H9 (cell line): ENCODE measurements at regions not wholly inside any gene's neighbourhood (a gene's known extent, or its start where the extent isn't known, plus 50 kb on each side); places are given as distances from the start of the nearest gene placed in this dataset.

Experiments
- DNase-seq: peaks from one replicate; pipeline ENCODE4 v3.0.0-alpha.2; 2017
- H2AFZ ChIP-seq: one replicate; pipeline ENCODE4 v1.6.1; 2013; ENCODE audit warnings: mild to moderate bottlenecking, low read length, control low read depth, moderate library complexity
- H2AK5ac ChIP-seq: 2 replicates; pipeline ENCODE4 v1.6.1; 2013; ENCODE audit warnings: low read length, control low read depth, mixed read lengths; ENCODE audit not compliant: insufficient read length
- H2BK120ac ChIP-seq: one replicate; pipeline ENCODE4 v1.6.1; 2013; ENCODE audit warnings: low read depth, mild to moderate bottlenecking, low read length, control low read depth, inconsistent platforms; ENCODE audit not compliant: poor library complexity, severe bottlenecking
- H2BK12ac ChIP-seq: 2 replicates; pipeline ENCODE4 v1.6.1; 2013; ENCODE audit warnings: low read length, control low read depth, mixed read lengths, low read depth; ENCODE audit not compliant: insufficient read length
- H2BK15ac ChIP-seq: 2 replicates; pipeline ENCODE4 v1.6.1; 2013; ENCODE audit warnings: low read depth, low read length, control low read depth
- H2BK20ac ChIP-seq: one replicate; pipeline ENCODE4 v1.6.1; 2013; ENCODE audit warnings: low read depth, mild to moderate bottlenecking, low read length, control low read depth, inconsistent platforms; ENCODE audit not compliant: poor library complexity, severe bottlenecking
- H2BK5ac ChIP-seq: 2 replicates; pipeline ENCODE4 v1.6.1; 2013; ENCODE audit warnings: low read length, control low read depth, mixed read lengths; ENCODE audit not compliant: insufficient read length
- H3K14ac ChIP-seq: 2 replicates; pipeline ENCODE4 v1.6.1; 2013; ENCODE audit warnings: low read length, control low read depth; ENCODE audit not compliant: insufficient read depth
- H3K18ac ChIP-seq: 2 replicates; pipeline ENCODE4 v1.6.1; 2013; ENCODE audit warnings: low read depth, mild to moderate bottlenecking, mixed read lengths, low read length, control low read depth; ENCODE audit not compliant: insufficient read length
- H3K23ac ChIP-seq: 2 replicates; pipeline ENCODE4 v1.6.1; 2013; ENCODE audit warnings: low read length, control low read depth, mixed read lengths, low read depth; ENCODE audit not compliant: insufficient read length
- H3K23me2 ChIP-seq: 2 replicates; pipeline ENCODE4 v1.6.1; 2013; ENCODE audit warnings: low read depth, mild to moderate bottlenecking, mixed read lengths, low read length, control low read depth; ENCODE audit not compliant: insufficient read length, poor library complexity, severe bottlenecking
- H3K27ac ChIP-seq: 2 replicates; pipeline ENCODE4 v1.5.1; 2013; ENCODE audit warnings: low read length, control low read depth, mixed read lengths, low read depth; ENCODE audit not compliant: insufficient read length
- H3K27me3 ChIP-seq: 2 replicates; pipeline ENCODE4 v1.6.1; 2013; ENCODE audit warnings: low read length, control low read depth, inconsistent platforms; ENCODE audit not compliant: insufficient read depth
- H3K4ac ChIP-seq: 2 replicates; pipeline ENCODE4 v1.6.1; 2013; ENCODE audit warnings: low read depth, mild to moderate bottlenecking, control low read depth, inconsistent platforms, low read length, moderate library complexity
- H3K4me1 ChIP-seq: 2 replicates; pipeline ENCODE4 v1.6.1; 2013; ENCODE audit warnings: low read length, control low read depth, inconsistent platforms; ENCODE audit not compliant: insufficient read depth
- H3K4me2 ChIP-seq: 2 replicates; pipeline ENCODE4 v1.6.1; 2013; ENCODE audit warnings: low read length, control low read depth, mixed read lengths; ENCODE audit not compliant: insufficient read length, insufficient read depth
- H3K56ac ChIP-seq: 2 replicates; pipeline ENCODE4 v1.6.1; 2013; ENCODE audit warnings: low read depth, mild to moderate bottlenecking, mixed read lengths, low read length, control low read depth; ENCODE audit not compliant: insufficient read length
- H3K79me1 ChIP-seq: 2 replicates; pipeline ENCODE4 v1.6.1; 2013; ENCODE audit warnings: low read depth, mild to moderate bottlenecking, moderate library complexity, low read length, control low read depth, inconsistent platforms; ENCODE audit not compliant: insufficient read depth, poor library complexity, severe bottlenecking
- H3K79me2 ChIP-seq: 2 replicates; pipeline ENCODE4 v1.6.1; 2013; ENCODE audit warnings: low read length, control low read depth, inconsistent platforms; ENCODE audit not compliant: insufficient read depth
- H3K9ac ChIP-seq: 2 replicates; pipeline ENCODE4 v1.6.1; 2013; ENCODE audit warnings: low read length, control low read depth, mixed read lengths; ENCODE audit not compliant: insufficient read length; ENCODE audit errors: extremely low read depth
- H3K9me3 ChIP-seq: one replicate; pipeline ENCODE4 v1.6.1; 2013; ENCODE audit warnings: low read depth, low read length, inconsistent platforms; ENCODE audit not compliant: control insufficient read depth
- H3T11ph ChIP-seq: one replicate; pipeline ENCODE4 v1.6.1; 2013; ENCODE audit warnings: mild to moderate bottlenecking, low read length, control low read depth, inconsistent platforms
- H4K20me1 ChIP-seq: one replicate; pipeline ENCODE4 v1.6.1; 2013; ENCODE audit not compliant: control insufficient read depth, insufficient read length, insufficient read depth
- H4K5ac ChIP-seq: 2 replicates; pipeline ENCODE4 v1.6.1; 2013; ENCODE audit warnings: low read depth, mild to moderate bottlenecking, mixed read lengths, low read length, control low read depth; ENCODE audit not compliant: insufficient read length
- H4K8ac ChIP-seq: replicated peaks from 2 replicates; pipeline ENCODE4 v1.6.1; 2013; ENCODE audit warnings: low read length, control low read depth, mixed read lengths, low read depth; ENCODE audit not compliant: insufficient read length
- H4K91ac ChIP-seq: 2 replicates; pipeline ENCODE4 v1.6.1; 2013; ENCODE audit warnings: low read depth, mild to moderate bottlenecking, moderate library complexity, mixed read lengths, low read length, control low read depth; ENCODE audit not compliant: insufficient read length
- H3K27ac Mint-ChIP-seq, 3 experiments: 2 replicates in 2 of 3; 3 replicates in 1 of 3; pipeline ENCODE4 v1.8.0; 2020 to 2021; ENCODE audit warnings: mixed read lengths in 3 of 3, mild to moderate bottlenecking in 1 of 3, moderate library complexity in 1 of 3
- H3K27me3 Mint-ChIP-seq: 2 replicates; pipeline ENCODE4 v1.8.0; 2021; ENCODE audit warnings: low read depth, mild to moderate bottlenecking, moderate library complexity, mixed read lengths
- H3K36me3 Mint-ChIP-seq, 3 experiments: 2 replicates in 2 of 3; 3 replicates in 1 of 3; pipeline ENCODE4 v1.8.0; 2020 to 2021; ENCODE audit warnings: low read depth in 3 of 3, mixed read lengths in 3 of 3; ENCODE audit not compliant: insufficient read depth in 1 of 3
- H3K4me1 Mint-ChIP-seq, 2 experiments: 2 replicates each; pipeline ENCODE4 v1.8.0; 2020; ENCODE audit warnings: mixed read lengths in 2 of 2
- H3K4me3 Mint-ChIP-seq, 2 experiments: 2 replicates in 1 of 2; 3 replicates in 1 of 2; pipeline ENCODE4 v1.8.0; 2020 to 2021; ENCODE audit warnings: mild to moderate bottlenecking in 2 of 2, mixed read lengths in 2 of 2, moderate library complexity in 1 of 2
- H3K9me3 Mint-ChIP-seq, 2 experiments: 2 replicates in 1 of 2; 3 replicates in 1 of 2; pipeline ENCODE4 v1.8.0; 2020; ENCODE audit warnings: mild to moderate bottlenecking in 2 of 2, mixed read lengths in 2 of 2, moderate library complexity in 1 of 2
- WGBS: extraction: QIAGEN DNeasy Blood & Tissue Kit; methylation state at CpG from one replicate; pipeline ENCODE4 v1.1.7; 2013; ENCODE audit warnings: missing lambda C conversion rate, low lambda C conversion rate, mixed read lengths; ENCODE audit not compliant: insufficient read length; ENCODE audit errors: extremely low coverage; 5-methylcytosine and 5-hydroxymethylcytosine counted together
- TF ChIP-seq, protein P1 (sequence below): fragments of 200-600 bp; sonication (generic); conservative IDR thresholded peaks from 3 replicates; pipeline ENCODE4 v1.8.0; 2021; ENCODE audit warnings: antibody characterized with exemption, mild to moderate bottlenecking

DNA sequence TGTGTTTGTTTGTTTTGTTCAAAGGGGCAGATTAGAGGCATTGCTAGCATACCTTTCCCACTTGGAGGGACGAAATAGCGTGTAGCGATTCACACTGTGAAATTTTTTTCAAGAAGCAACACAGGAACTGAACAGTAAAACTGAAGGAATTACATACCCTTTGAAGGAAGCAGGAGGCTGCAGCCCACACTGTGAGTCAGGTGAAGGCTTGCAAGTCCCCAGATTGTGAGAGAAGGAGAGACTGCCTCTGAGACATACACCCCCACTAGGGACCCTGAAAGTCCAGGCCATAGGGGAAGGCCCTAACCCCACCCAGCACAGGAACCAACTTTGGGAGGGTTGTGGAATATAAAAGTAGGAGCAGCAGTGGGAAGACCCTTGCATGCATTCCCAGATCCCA is 69.6 kb upstream of the HS3ST3A1 start:
- no peak overlapping the region for H3K9ac ChIP-seq
- no peak overlapping the region for H3K4me2 ChIP-seq

More for the DNA sequence above, 69.6 kb upstream of the HS3ST3A1 start:
- Histone ChIP-seq H2AK5ac (no peak overlapping the region), H3K27me3 (no peaks in the 10 kb centered on the region), H3K27ac (no peak overlapping the region), H2BK5ac (no peak overlapping the region), H4K8ac (no peak overlapping the region), H3K4me1 (no peaks in the 10 kb centered on the region; the same call in 1 of the 2 replicates), H3K9me3 (no peaks in the 10 kb centered on the region), H3K56ac (no peak overlapping the region), H3K79me1 (no peaks in the 10 kb centered on the region), H3K18ac (no peak overlapping the region), H2BK120ac (no peak overlapping the region), H2BK12ac (no peak overlapping the region), H4K20me1 (no peaks in the 10 kb centered on the region), H3K79me2 (no peaks in the 10 kb centered on the region), H3K23me2 (no peaks in the 10 kb centered on the region), H2BK15ac (no peak overlapping the region), H2AFZ (no peak overlapping the region), H3K4ac (no peak overlapping the region), H3K14ac (no peak overlapping the region), H3T11ph (no peak overlapping the region), H4K91ac (no peak overlapping the region), H3K23ac (no peak overlapping the region), H4K5ac (no peak overlapping the region), H2BK20ac (no peak overlapping the region)
- Mint-ChIP-seq H3K4me3 (no peak overlapping the region), H3K27me3 (no peaks in the 10 kb centered on the region), H3K4me1 (peaks cover 18 to 20% of the 10 kb centered on the region in 2 experiments), H3K27ac (peak overlapping the region; percentile 1 to 59 (median 41); a peak in 3 of 7 replicates), H3K36me3 (no peaks in the 10 kb centered on the region; a peak in 2 of 7 replicates), H3K9me3 (peaks cover 2 to 4% of the 10 kb centered on the region in 2 experiments; a peak in 2 of 5 replicates)
- TF ChIP-seq, protein P1, sequence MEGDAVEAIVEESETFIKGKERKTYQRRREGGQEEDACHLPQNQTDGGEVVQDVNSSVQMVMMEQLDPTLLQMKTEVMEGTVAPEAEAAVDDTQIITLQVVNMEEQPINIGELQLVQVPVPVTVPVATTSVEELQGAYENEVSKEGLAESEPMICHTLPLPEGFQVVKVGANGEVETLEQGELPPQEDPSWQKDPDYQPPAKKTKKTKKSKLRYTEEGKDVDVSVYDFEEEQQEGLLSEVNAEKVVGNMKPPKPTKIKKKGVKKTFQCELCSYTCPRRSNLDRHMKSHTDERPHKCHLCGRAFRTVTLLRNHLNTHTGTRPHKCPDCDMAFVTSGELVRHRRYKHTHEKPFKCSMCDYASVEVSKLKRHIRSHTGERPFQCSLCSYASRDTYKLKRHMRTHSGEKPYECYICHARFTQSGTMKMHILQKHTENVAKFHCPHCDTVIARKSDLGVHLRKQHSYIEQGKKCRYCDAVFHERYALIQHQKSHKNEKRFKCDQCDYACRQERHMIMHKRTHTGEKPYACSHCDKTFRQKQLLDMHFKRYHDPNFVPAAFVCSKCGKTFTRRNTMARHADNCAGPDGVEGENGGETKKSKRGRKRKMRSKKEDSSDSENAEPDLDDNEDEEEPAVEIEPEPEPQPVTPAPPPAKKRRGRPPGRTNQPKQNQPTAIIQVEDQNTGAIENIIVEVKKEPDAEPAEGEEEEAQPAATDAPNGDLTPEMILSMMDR, result no peak
- no peak for DNase-seq
- WGBS, result no CpG with 5 or more reads among the region's 3 CpGs
